CD4-positive, alpha-beta T cell treated with Interleukin-6 for 4 hours (primary cell): ENCODE measurements at regions not wholly inside any gene's neighbourhood (a gene's known extent, or its start where the extent isn't known, plus 50 kb on each side); places are given as distances from the start of the nearest gene placed in this dataset.

Experiments used
- DNase-seq: peaks from one replicate; pipeline ENCODE4 v3.0.0-alpha.2; 2020; ENCODE audit warnings: mixed read lengths

DNA sequence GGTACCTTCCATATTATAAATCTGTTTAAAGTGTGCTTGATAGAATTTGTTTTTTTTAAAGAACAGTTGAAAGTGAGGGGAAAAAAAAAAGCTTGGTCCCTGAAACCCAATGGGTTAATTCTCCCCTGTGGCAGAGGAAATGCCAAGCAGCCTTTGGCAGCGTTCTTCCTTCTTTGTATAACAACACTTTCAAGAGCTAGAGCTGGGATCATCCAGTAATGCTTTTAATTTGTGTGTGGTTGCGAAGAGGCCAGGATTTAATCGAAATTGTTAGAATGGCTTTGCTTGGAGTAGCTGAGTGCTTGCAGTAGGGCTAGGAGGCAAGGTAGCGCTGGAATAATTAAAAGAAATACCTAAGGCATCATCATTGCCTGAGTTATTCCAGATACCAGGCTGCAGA lies 692.0 kb downstream of the DHX35 start:
- no peak for DNase-seq

DNA sequence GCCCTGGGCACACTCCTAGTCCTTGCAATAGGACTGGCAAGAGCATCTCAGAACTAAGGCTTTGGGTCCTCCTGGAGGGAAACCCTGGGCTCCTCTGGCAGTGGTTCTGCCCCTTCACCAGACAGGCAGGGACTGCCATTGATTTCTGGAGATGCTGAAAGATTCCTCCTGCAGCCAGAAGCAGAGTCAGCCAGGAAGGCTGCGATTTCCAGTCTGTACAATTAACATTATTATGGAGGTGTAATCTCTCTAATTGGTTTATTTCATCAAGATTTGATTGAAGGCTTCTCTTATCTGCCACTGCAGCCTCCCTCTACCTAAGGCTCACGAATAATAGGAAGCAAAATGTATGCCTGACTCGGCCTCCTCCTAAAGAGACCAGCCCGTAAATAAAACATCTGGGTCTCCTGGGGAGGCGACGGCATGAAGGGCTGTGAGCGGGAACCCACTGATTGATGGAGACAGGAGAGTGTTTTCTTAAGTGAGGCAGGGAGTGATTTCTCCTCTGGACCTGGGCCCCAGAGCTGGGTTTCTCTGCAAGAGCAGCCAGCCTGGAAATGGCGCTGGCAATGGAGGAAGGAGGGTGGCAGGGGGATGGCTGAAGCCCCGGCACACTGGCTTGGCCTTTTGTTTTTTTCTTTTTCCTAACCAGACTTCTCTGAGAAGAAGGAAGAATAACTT lies 689.6 kb downstream of the DHX35 start:
- no peak for DNase-seq

DNA sequence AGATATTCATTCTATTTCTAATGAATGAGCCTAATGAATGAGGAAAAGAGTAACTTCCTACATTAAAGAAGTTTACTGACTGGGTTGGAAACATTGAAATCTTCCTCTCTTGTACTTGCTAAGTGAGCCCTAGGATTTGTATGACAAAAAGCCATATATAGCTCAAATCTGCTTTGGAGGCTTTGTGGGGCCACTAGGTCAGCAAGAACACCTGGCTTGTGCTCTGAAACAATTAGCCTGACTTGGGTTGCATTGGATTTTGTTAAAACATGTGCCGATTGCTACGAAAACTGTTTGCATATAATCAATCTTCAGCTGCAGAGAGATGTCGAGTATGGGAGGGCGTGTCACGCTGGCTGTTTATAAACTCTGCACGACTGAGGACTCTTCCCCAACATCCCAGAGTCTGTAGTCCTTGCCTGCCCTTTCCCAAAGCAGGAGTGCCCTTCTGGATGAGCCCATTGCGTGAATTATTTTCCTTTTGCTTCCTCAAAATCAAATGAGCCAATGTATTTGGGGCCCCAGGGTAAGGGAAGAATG lies 684.8 kb downstream of the DHX35 start:
- no peak for DNase-seq

DNA sequence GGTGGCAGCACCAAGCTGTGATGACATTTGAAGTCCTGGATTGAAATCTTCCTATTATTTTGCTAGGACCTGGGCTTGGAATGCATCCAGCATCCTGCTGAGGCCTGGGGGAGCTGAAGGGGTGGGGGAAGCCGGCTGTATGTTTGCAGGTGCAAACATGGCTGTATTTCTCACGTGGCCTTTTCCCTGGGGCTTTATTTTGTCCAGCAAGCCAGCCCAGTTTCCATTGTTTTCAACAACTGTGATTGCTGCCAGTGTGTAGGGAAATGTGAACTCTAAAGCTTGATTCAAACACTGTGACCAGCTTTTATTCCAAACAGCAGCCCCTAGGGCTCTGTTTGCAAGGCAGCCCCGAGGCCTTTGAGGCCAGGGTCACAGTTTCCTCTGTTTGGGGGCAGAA lies 683.0 kb downstream of the DHX35 start:
- no peak for DNase-seq

DNA sequence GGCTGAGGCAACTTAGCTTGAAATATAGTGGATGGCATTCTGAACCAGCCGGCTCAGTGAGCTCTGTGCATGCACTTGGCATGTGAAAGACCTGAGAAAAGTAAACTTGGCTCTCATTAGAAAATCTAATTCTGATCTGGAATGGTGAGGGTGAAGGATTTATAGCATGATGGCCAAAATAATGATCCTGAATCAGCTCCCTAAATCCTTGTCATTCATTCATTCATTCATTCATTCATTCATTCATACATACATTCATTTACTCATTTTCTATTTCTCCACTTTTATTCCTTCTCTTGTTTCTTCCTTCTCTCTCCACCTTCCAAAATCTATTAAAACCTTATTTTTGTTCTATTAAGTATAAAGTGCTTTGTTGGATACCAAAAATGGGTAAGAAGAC lies 681.1 kb downstream of the DHX35 start:
- no peak for DNase-seq

DNA sequence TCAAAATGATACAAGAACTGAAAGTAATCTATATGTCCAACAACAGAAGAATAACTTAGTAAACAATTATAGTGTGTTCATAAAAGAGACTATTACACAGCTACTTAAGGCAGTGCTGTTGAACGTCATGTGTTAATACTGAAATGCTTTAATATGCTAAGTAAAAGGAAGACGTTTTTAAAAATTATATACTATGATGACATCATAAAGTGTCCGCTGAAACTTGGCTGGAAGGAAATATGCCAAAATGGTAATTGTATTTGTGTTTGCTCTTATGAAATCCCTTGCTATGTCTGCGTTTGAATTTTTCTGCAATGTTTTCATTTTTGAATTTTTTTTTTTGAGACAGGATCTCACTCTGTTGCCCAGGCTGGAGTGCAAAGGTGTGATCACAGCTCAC lies 679.3 kb downstream of the DHX35 start:
- no peak for DNase-seq

DNA sequence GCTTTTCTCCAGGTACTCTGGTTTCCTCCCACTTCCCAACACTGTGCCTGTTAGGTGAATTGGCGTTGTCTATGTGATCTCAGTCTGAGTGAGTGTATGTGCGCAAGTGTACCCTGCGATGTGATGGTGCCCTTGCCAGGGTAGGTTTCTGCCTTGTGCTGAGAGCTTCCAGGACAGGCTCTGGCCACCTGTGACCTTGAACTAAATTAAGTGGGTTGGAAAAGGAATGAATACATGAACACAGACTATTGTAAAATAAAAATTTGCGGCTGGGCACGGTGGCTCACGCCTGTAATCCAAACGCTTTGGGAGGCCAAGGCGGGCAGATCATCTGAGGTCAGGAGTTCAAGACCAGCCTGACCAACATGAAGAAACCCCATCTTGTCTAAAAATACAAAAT lies 678.0 kb downstream of the DHX35 start:
- no peak for DNase-seq

DNA sequence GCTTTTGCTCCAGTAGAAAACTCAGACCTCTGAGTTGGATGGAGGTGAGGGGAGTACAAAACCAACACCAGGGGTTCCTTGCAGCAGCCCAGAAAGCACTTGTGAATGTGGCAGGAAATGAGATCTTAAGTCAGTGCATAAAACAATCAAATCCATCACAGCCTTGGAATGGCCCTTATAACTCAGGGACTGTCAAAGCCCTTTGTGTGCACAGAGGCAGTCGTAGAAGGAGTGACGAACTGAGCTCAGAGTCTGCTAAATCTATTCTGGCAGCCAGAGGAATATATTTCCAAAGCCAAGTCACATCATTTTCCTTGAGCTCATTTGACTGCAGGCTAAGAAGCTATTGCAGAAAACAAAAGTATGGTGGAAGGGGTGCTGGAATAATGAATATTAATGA lies 676.6 kb downstream of the DHX35 start:
- no peak for DNase-seq

DNA sequence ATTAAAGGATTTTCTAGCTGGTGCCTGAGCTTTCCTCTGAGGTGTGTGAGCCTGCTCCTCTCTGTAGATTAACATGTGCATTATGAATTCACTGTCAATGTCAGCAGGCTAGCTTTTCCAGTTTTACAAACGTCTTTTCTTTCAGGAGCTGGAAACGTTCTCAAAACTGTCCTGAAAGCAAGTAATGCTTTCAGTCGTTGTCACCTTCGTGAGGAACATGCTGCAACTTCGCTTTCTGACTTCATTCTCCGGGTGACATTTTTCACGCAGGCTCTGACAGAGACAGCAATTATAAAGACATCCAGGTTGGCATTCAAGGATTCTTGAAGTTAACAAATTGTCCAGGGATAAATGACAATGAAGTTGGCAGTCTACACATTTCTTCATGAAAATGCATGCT lies 671.5 kb downstream of the DHX35 start:
- no peak for DNase-seq

DNA sequence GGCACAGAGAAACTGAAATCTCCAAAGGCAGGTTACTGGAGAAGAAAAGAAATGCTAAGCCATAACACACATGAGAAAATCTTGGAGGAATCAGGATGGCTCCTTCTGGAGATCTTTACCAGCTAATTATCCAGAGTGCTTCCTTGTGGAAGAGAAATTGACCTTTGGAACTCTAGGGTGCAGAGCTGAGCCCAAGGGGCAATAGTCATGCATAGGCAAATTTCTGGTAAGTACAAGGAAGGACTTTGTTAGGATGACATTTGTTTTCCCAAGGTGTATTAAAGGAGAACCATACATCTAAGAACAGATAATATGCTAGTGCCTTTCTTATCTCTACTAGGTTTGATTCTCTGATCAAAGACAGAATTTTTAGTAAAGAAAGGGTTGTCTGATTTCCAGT lies 670.6 kb downstream of the DHX35 start:
- no peak for DNase-seq

DNA sequence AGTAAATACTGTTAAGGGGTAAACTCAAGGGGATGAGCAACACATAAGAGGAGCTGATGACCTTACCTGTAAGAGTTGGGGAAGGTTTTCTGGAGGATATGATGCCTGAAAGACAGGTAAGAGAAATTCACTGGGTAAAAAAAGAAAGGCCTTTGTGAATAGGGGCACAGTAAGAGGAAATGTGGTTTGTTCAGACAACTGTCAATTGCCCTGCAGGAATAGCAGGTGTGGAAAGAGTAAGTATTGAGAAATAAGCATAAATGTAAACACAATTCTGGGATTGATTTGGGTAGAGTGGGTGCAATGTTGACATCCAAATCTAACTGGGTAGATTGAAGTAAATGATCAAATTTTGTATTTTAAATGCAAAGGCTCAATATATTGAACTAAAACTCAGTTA lies 670.0 kb downstream of the DHX35 start:
- DNase-seq, result no peak

DNA sequence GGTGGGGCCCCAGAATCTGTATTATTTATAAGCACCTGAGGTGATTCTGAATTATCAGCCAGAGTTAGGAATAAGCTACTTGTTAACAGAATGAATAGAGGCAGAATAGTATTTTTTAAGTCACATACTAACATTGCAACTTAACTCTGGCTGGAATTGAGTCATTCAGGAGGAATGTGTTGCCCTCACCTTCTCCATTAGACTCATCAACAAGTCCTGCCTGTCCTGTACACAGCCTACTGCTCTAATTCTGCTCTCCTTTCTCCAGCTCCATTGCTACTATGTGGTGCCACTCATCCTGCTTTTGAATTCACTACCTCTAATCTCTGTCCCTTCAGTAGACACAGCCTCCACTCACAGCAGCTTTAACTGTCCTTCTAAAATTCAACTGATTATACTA lies 669.4 kb downstream of the DHX35 start:
- DNase-seq, result no peak

DNA sequence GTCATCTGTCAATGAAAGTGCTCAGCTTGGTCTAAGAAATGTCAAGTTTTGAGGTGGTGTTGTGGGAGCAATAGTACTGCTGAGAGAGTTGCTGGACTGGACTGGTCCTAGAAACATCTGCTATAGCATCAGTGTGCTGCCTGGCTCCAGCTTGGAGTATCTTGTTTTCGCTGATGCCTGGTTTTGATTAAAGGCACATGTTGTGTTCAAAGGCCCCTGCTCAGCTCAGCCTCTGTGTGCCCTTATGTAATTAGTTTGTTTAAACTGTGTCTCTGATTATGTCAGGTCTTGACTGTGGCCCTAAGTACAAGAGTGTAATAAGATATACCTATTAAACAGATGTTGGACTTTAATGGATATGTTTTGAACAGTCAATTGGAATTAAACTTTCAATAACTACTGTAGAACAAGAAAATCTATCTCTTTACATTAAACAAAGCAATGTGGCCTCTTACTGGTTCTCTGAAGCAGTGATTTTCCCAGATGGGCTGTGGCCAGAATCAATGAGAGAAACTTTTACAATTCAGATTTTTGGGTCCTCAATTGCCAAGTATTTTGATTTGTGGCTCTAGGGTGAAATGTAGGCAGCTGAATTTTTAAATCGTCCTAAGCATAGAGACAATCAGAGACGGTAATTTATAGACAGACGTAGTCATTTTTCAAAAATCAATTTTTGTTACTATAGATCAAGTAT lies 668.2 kb downstream of the DHX35 start:
- no peak for DNase-seq

DNA sequence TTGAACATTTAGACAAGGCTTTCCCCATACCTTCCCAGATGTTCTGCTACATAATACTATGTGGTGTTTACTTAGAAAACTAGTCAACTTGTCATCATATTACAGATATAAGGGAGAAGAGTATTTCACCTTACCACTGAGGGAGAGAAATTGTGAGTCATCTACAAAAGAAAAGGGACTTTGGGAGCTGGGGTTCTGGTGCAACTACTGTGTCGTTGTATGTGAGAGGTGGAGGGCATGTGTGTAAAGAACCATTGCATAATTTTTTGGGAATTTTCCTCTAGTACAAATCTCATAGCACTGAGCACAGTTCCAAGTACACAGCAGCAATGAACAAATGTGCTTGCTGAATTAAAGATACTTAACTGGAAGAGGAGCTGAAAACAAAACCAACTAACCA lies 665.6 kb downstream of the DHX35 start:
- no peak for DNase-seq

DNA sequence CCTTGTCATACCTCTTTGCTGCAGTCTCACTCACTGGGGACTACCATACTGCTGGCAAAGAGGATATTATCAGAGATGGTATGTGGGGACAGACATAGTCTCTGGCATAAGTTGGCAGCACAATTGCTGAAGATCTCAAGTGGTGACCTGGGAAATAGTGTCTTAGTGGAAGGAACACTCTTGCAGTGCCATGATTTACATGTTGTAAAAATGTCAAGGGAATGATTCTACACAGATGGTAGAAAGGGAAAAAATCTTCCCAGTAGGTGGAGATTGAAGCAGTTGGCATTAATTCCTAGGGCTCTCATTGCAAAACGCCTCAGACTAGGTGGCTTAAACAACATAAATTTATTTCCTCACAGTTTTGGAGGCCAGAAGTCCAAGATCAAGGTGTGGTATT lies 662.2 kb downstream of the DHX35 start:
- DNase-seq, result no peak

DNA sequence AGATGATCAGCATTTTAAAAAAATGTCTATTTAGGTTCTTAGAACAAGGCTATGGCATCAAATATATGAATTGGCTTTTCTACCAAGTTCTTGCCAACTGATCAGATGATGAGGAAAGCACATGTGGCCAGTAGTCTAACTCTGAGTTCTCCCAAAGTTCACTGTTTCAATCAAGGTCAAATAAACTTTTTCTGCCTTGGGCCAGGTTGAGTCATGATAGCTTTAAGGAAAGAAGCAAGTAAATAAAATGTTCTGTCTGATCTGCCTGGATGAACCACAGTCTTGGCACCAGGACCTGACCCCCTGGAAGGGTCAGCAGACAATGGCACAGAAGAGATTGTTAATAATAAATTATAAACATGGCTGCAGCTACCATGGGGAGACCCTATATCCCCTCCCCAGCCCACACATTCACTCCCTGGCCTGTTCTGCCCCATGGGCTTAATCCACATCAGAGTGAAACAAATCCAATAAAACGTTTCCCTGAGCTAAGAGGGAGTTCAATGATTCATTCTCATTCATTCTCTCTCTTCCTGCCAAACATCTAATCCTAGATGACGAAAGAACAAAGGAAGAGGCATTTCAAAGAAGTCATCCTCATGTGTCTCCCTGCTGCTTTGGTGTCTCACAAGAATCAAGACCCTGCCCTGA lies 661.6 kb downstream of the DHX35 start:
- no peak for DNase-seq

DNA sequence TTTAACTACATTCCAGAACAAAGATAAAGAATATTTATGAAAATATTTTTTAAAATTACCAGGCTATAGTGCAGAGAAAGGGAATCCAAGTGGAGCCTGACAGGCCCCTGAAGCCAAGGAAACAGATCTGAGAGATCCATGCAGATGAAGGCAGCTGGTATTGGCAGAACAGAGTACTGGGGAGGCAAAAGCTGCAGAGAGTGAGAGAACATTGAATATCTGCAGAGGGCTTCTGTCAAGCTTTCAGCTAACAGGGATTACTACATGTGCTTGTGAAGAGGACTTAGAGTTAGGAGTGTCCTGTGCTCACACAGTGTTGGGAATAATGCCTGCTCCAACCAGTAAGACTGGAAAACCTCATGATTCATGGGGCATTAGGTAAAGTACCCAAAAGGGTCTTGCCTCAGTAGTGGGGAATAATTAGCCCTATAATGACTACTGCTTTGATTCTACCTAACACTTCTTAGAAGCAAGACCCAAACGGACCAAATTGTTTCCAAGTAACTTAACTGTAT lies 657.2 kb downstream of the DHX35 start:
- no peak for DNase-seq

DNA sequence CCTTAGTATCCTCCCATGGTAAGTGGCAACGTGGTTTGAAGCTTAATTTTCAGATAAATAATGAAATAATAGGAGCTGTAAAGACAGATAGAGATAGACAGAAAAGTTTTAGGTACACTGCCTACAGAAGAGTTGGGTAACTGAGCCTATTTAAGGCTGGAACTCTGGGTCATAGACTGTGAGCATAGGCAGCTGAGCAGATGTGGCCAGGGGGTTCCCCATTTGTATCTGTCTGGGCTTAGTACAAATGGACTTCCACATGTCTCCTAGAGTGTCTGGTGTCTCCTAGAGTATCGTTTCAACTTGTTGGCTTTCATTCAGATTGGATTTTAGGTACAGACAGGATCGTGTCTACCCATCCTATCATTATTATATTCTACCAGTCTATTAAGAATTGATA lies 649.8 kb downstream of the DHX35 start:
- DNase-seq, result no peak

DNA sequence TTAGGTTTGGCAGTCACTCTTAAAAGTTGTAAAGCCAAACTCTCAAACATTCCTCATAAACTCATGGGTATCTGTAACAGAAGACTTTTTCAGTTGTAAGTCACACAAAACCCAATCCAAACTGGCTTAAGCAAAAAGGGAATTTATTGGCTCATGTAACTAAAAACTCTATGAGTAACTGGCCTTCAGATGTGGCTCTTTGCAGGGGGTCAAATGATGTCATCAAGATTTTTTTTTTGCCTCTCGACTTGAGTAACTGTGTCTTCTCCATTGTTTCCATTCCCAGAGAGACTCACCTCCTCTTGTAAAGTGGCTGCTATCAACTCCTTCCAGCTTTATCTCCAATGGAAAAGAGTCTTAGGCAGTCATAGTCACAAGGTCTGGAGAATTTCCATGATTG lies 645.0 kb downstream of the DHX35 start:
- DNase-seq, result no peak

DNA sequence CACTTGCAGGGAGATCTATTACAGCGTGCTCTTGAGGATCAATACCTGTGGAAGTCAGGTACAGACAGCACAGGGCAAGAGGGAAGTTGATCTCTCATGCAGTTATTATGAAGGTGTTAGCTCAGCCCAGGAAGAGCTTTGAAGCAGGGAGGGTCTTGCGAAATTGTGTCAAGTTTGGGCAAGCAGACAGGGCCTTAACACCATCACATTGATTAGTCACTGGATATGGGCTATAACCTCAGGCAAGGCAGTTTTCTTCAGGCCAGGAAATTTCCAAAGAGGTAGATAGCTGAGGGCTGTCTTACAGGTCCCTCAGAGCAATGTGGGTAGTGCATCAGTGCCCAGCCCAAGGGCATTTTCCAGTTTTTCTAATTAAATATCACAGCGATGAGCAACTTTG lies 643.8 kb downstream of the DHX35 start:
- no peak for DNase-seq

DNA sequence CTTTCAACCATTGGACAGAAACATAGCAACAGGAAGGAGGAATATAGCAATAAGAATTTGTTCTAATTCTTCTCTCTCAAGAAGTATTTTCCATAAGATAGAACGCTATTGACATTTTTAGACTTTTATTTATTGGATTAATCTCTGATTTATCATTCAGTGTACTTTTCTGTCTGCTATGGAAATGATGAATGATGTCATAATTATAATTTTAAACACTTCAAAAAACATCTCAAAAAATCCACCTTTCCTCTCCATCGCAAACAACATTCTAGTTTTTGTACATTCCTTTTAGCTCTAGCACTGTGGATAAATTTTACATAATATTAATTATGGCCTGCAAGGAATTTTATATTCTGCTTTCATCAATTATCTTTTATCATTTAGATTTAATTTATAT lies 643.2 kb downstream of the DHX35 start:
- DNase-seq, result no peak

DNA sequence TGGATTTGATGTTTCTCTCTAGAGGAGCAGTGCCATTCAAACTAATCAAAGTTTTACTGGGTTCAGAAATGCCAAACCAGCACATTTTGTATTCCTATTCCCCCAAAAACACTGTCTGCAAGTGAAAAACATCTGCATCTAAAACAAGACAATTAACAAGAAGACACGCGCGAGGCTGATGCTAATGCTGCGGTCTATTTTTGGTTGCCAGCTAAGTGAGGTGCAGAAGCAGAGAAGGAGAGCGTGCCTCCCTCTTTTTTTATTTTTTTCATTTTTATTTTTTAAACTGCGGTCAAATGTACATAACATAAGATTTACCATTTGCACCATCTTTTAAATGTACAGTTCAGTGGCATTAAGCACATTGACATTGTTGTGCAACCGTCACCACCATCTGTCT lies 641.1 kb downstream of the DHX35 start:
- DNase-seq, result no peak

DNA sequence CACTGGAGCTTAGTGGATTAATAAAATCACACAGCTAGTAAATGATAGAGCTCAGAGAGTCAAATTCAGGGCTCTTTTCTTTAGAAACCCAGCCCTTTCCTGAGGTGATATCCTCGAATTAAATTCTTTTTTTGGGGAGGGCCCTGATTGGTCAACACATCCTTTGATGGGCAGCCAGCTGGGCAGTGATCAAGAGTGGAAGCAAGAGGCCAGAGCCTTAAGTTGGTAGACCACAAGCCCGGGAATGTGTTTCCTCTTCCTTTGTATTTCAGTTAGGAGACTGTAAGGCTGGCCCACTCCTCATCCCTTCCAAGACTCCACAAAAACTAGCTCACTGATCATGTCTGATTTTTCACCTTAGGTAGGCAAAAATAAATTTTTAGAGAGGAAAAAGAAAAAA lies 640.5 kb downstream of the DHX35 start:
- DNase-seq, result no peak

DNA sequence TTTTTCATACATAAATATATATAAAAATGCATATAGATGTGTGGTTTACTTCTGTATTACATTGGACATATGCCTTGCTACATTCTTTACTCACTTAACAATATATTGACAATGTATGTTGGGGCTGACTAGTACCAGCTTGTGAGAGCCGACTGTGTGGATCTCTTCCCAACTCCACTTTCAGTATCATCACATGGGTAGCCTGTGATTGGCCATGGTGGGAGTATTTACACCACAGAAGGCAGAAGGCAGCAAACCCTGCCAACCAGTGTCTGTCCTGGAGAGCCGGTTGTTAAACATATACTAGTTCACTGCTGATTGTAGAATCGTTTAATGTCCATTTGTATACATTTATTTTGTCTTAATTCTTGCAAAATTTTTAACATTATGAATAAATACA lies 638.7 kb downstream of the DHX35 start:
- no peak for DNase-seq
